OCI-LY3 (cell line): ENCODE measurements at regions not wholly inside any gene's neighbourhood (a gene's known extent, or its start where the extent isn't known, plus 50 kb on each side); places are given as distances from the start of the nearest gene placed in this dataset.

ENCODE experiments used
- EZH2phosphoT487 ChIP-seq: fragments of 200-600 bp; shearing (Covaris generic); IDR thresholded peaks from 2 replicates; pipeline ENCODE4 v1.6.1; 2018; ENCODE audit warnings: antibody characterized with exemption, mixed run types, low read depth
- TF ChIP-seq, protein P1 (sequence below): fragments of 200-600, 300-600 bp; sonication (generic); IDR thresholded peaks from 2 replicates; pipeline ENCODE4 v1.5.1; 2014; ENCODE audit warnings: antibody characterized with exemption, low read length, low read depth

GRCh38 chr6:98146656-98147055 lies 687.7 kb upstream of the POU3F2 start:
- TF ChIP-seq, protein P1, sequence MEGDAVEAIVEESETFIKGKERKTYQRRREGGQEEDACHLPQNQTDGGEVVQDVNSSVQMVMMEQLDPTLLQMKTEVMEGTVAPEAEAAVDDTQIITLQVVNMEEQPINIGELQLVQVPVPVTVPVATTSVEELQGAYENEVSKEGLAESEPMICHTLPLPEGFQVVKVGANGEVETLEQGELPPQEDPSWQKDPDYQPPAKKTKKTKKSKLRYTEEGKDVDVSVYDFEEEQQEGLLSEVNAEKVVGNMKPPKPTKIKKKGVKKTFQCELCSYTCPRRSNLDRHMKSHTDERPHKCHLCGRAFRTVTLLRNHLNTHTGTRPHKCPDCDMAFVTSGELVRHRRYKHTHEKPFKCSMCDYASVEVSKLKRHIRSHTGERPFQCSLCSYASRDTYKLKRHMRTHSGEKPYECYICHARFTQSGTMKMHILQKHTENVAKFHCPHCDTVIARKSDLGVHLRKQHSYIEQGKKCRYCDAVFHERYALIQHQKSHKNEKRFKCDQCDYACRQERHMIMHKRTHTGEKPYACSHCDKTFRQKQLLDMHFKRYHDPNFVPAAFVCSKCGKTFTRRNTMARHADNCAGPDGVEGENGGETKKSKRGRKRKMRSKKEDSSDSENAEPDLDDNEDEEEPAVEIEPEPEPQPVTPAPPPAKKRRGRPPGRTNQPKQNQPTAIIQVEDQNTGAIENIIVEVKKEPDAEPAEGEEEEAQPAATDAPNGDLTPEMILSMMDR, result no peak
- TF ChIP-seq EZH2phosphoT487, result no peak
